PFSK-1 (cell line): ENCODE measurements at regions not wholly inside any gene's neighbourhood (a gene's known extent, or its start where the extent isn't known, plus 50 kb on each side); places are given as distances from the start of the nearest gene placed in this dataset.

ENCODE experiments used
- FOXP2 ChIP-seq: optimal IDR thresholded peaks from 2 replicates; pipeline ENCODE3; 2011; ENCODE audit warnings: borderline replicate concordance, control low read depth, inconsistent platforms; ENCODE audit not compliant: insufficient read depth; ENCODE audit errors: extremely low read length, extremely low read depth
- POLR2AphosphoS5 ChIP-seq: IDR thresholded peaks from 2 replicates; pipeline ENCODE4 v1.6.1; 2012; ENCODE audit warnings: low read depth, mild to moderate bottlenecking, control low read depth, low read length, moderate library complexity
- REST ChIP-seq, 2 experiments: IDR thresholded peaks; 2 replicates each; pipeline versions ENCODE4 v1.6.1 to v1.8.0; 2011 to 2012; ENCODE audit warnings: low read depth in 2 of 2, low read length in 2 of 2, control low read depth in 1 of 2, inconsistent platforms in 1 of 2, mild to moderate bottlenecking in 1 of 2, moderate library complexity in 1 of 2; ENCODE audit not compliant: insufficient read depth in 1 of 2
- SIN3A ChIP-seq: IDR thresholded peaks from 2 replicates; pipeline ENCODE4 v1.6.1; 2012; ENCODE audit warnings: mild to moderate bottlenecking, low read length, moderate library complexity, borderline replicate concordance; ENCODE audit not compliant: insufficient read depth
- TAF1 ChIP-seq: IDR thresholded peaks from 2 replicates; pipeline ENCODE4 v1.6.1; 2012; ENCODE audit warnings: low read length, control low read depth, borderline replicate concordance; ENCODE audit not compliant: insufficient read depth

- TF ChIP-seq REST (IDR thresholded peaks at IDR 0.05; ENCODE audit: insufficient read depth in 1 of 2, low read depth in 2 of 2, low read length in 2 of 2), result no peak
- no peak for TF ChIP-seq FOXP2
- no peak for TF ChIP-seq SIN3A
- no peak for TF ChIP-seq TAF1
- no peak for TF ChIP-seq POLR2AphosphoS5
Observed at GRCh38 chr2:104660991-104661390, 192.9 kb upstream of the POU3F3 start.

- TF ChIP-seq TAF1, result no peak
- no peak for TF ChIP-seq SIN3A
- TF ChIP-seq REST (IDR thresholded peaks at IDR 0.05; ENCODE audit: insufficient read depth in 1 of 2, low read depth in 2 of 2, low read length in 2 of 2), result no peak
- TF ChIP-seq POLR2AphosphoS5, result no peak
- TF ChIP-seq FOXP2, result no peak
Observed at GRCh38 chr2:104664672-104665071, 189.2 kb upstream of the POU3F3 start.

- no peak for TF ChIP-seq REST (IDR thresholded peaks at IDR 0.05; ENCODE audit: insufficient read depth in 1 of 2, low read depth in 2 of 2, low read length in 2 of 2)
- no peak for TF ChIP-seq TAF1
- TF ChIP-seq SIN3A, result no peak
- TF ChIP-seq POLR2AphosphoS5, result no peak
- no peak for TF ChIP-seq FOXP2
Observed at GRCh38 chr2:104668631-104669030, 185.3 kb upstream of the POU3F3 start.

- no peak for TF ChIP-seq FOXP2
- TF ChIP-seq REST (IDR thresholded peaks at IDR 0.05; ENCODE audit: insufficient read depth in 1 of 2, low read depth in 2 of 2, low read length in 2 of 2), result no peak
- TF ChIP-seq TAF1, result no peak
Observed at GRCh38 chr2:104673225-104673624, 180.7 kb upstream of the POU3F3 start.

GRCh38 chr2:104678181-104678580 lies 175.7 kb upstream of the POU3F3 start:
- TF ChIP-seq FOXP2 (no peak), SIN3A (no peak)
